ENCODE measurements at regions not wholly inside any gene's neighbourhood (a gene's known extent, or its start where the extent isn't known, plus 50 kb on each side); places are given as distances from the start of the nearest gene placed in this dataset.

- no peaks in the 10 kb centered on the region for H3K36me3 ChIP-seq
- no peak for DNase-seq
- no peak overlapping the region for H3K27ac ChIP-seq
- intact Hi-C loops (cut with DNase I), result no loop called here
- H3K4me1 ChIP-seq, result no peaks in the 10 kb centered on the region
- ATAC-seq, result peak; percentile 50
- no peaks in the 10 kb centered on the region for H3K27me3 ChIP-seq
- no peaks in the 10 kb centered on the region for H3K9me3 ChIP-seq
- no peak overlapping the region for H3K4me3 ChIP-seq
- no peak for TF ChIP-seq CTCF (IDR thresholded peaks at IDR 0.05)
Measured at GRCh38 chr19:28705008-28705407, 507.9 kb downstream of the UQCRFS1 start.

GRCh38 chr19:28703400-28703956, 509.5 kb downstream of the UQCRFS1 start:
- no peak overlapping the region for H3K4me3 ChIP-seq
- no peak overlapping the region for H3K27ac ChIP-seq
- no peaks in the 10 kb centered on the region for H3K36me3 ChIP-seq
- H3K4me1 ChIP-seq, result no peaks in the 10 kb centered on the region
- no peak for TF ChIP-seq CTCF (IDR thresholded peaks at IDR 0.05)
- no peaks in the 10 kb centered on the region for H3K27me3 ChIP-seq
- DNase-seq, result no peak
- ATAC-seq, result no peak
- intact Hi-C loops (cut with DNase I), result no loop called here
- H3K9me3 ChIP-seq, result no peaks in the 10 kb centered on the region

- no peak for TF ChIP-seq CTCF (IDR thresholded peaks at IDR 0.05)
- intact Hi-C loops (cut with DNase I), result no loop called here
- Histone ChIP-seq H3K27ac (no peak overlapping the region), H3K27me3 (no peaks in the 10 kb centered on the region), H3K9me3 (no peaks in the 10 kb centered on the region), H3K4me3 (no peak overlapping the region), H3K36me3 (no peaks in the 10 kb centered on the region), H3K4me1 (no peaks in the 10 kb centered on the region)
- ATAC-seq (no peak), DNase-seq (no peak)
Measured at GRCh38 chr19:28701491-28701890, 511.5 kb downstream of the UQCRFS1 start.

- no peak for ATAC-seq
- Histone ChIP-seq H3K9me3 (no peaks in the 10 kb centered on the region), H3K36me3 (no peaks in the 10 kb centered on the region), H3K27ac (no peak overlapping the region), H3K27me3 (no peaks in the 10 kb centered on the region), H3K4me3 (no peak overlapping the region), H3K4me1 (no peaks in the 10 kb centered on the region)
- DNase-seq, result no peak
- no peak for TF ChIP-seq CTCF (IDR thresholded peaks at IDR 0.05)
- intact Hi-C loops (cut with DNase I), result no loop called here
Measured at GRCh38 chr19:28700176-28700575, 512.8 kb downstream of the UQCRFS1 start.

- intact Hi-C loops (cut with DNase I), result no loop called here
- H3K4me1 ChIP-seq, result no peaks in the 10 kb centered on the region
- DNase-seq, result no peak
- no peak overlapping the region for H3K4me3 ChIP-seq
- no peaks in the 10 kb centered on the region for H3K9me3 ChIP-seq
- no peak for ATAC-seq
- H3K27ac ChIP-seq, result no peak overlapping the region
- H3K27me3 ChIP-seq, result no peaks in the 10 kb centered on the region
- no peak for TF ChIP-seq CTCF (IDR thresholded peaks at IDR 0.05)
- H3K36me3 ChIP-seq, result no peaks in the 10 kb centered on the region
Measured at GRCh38 chr19:28697308-28697707, 515.6 kb downstream of the UQCRFS1 start.

All from left lung (tissue), 4 donors.